ENCODE measurements at regions not wholly inside any gene's neighbourhood (a gene's known extent, or its start where the extent isn't known, plus 50 kb on each side); places are given as distances from the start of the nearest gene placed in this dataset.

- TF ChIP-seq CTCF (IDR thresholded peaks at IDR 0.05) (no peak), POLR2A (IDR thresholded peaks at IDR 0.05) (no peak), EP300 (IDR thresholded peaks at IDR 0.05) (no peak)
These were observed 202.7 kb upstream of the FOXD3 start for GRCh38 chr1:63119575-63120155.
